H1 (cell line): ENCODE measurements at regions not wholly inside any gene's neighbourhood (a gene's known extent, or its start where the extent isn't known, plus 50 kb on each side); places are given as distances from the start of the nearest gene placed in this dataset.

Experiments
- EZH2 ChIP-seq: fragments of 200-600 bp; sonication (generic); IDR thresholded peaks from 2 replicates; pipeline ENCODE4 v1.7.1; 2012; ENCODE audit warnings: low read depth, mild to moderate bottlenecking, moderate library complexity, low read length, inconsistent platforms; ENCODE audit not compliant: severe bottlenecking
- SAP30 ChIP-seq: fragments of 300-600 bp; sonication (generic); IDR thresholded peaks from 2 replicates; pipeline ENCODE4 v1.7.1; 2012; ENCODE audit warnings: low read length, moderate library complexity, mild to moderate bottlenecking, inconsistent platforms; ENCODE audit not compliant: insufficient read depth, insufficient replicate concordance
- TF ChIP-seq, protein P1 (sequence below), 3 experiments: IDR thresholded peaks; 1 replicate in 2 of 3; 2 replicates in 1 of 3; pipeline versions ENCODE4 v1.5.1 to v1.6.1; 2011; ENCODE audit warnings: low read length in 3 of 3, mild to moderate bottlenecking in 3 of 3, inconsistent platforms in 2 of 3, low read depth in 1 of 3, moderate library complexity in 1 of 3; ENCODE audit not compliant: insufficient read depth in 1 of 3; ENCODE audit errors: control extremely low read depth in 1 of 3
- TF ChIP-seq, protein P2 (sequence below): fragments of 300-600 bp; sonication (generic); IDR thresholded peaks from 2 replicates; pipeline ENCODE4 v1.7.1; 2012; ENCODE audit warnings: low read length, moderate library complexity, mild to moderate bottlenecking, inconsistent platforms; ENCODE audit not compliant: insufficient replicate concordance

DNA sequence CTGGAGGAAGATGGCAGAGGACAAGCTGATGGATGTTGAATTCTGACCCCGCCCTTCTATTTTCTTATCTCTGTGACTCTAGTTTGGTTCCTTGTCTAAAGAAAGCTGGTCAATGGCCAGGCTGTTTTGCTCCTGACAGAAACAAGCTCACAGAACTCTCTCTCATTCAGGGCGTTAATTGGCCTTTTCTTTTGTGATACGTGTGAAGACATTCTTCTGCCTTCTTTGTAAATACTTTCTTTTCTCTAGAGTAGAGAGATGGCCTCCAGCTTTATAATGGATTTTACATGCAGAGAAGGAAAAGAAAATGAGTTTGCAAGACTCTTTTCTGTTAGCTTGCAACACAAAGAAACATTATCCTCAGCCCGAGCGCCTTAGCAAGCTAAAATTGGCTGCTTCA is 492.2 kb upstream of the CCDC196 start:
- TF ChIP-seq, protein P1, sequence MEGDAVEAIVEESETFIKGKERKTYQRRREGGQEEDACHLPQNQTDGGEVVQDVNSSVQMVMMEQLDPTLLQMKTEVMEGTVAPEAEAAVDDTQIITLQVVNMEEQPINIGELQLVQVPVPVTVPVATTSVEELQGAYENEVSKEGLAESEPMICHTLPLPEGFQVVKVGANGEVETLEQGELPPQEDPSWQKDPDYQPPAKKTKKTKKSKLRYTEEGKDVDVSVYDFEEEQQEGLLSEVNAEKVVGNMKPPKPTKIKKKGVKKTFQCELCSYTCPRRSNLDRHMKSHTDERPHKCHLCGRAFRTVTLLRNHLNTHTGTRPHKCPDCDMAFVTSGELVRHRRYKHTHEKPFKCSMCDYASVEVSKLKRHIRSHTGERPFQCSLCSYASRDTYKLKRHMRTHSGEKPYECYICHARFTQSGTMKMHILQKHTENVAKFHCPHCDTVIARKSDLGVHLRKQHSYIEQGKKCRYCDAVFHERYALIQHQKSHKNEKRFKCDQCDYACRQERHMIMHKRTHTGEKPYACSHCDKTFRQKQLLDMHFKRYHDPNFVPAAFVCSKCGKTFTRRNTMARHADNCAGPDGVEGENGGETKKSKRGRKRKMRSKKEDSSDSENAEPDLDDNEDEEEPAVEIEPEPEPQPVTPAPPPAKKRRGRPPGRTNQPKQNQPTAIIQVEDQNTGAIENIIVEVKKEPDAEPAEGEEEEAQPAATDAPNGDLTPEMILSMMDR (IDR thresholded peaks at IDR 0.05; ENCODE audit: control extremely low read depth in 1 of 3, insufficient read depth in 1 of 3, low read depth in 1 of 3, low read length in 3 of 3): no peak
- TF ChIP-seq, protein P2, sequence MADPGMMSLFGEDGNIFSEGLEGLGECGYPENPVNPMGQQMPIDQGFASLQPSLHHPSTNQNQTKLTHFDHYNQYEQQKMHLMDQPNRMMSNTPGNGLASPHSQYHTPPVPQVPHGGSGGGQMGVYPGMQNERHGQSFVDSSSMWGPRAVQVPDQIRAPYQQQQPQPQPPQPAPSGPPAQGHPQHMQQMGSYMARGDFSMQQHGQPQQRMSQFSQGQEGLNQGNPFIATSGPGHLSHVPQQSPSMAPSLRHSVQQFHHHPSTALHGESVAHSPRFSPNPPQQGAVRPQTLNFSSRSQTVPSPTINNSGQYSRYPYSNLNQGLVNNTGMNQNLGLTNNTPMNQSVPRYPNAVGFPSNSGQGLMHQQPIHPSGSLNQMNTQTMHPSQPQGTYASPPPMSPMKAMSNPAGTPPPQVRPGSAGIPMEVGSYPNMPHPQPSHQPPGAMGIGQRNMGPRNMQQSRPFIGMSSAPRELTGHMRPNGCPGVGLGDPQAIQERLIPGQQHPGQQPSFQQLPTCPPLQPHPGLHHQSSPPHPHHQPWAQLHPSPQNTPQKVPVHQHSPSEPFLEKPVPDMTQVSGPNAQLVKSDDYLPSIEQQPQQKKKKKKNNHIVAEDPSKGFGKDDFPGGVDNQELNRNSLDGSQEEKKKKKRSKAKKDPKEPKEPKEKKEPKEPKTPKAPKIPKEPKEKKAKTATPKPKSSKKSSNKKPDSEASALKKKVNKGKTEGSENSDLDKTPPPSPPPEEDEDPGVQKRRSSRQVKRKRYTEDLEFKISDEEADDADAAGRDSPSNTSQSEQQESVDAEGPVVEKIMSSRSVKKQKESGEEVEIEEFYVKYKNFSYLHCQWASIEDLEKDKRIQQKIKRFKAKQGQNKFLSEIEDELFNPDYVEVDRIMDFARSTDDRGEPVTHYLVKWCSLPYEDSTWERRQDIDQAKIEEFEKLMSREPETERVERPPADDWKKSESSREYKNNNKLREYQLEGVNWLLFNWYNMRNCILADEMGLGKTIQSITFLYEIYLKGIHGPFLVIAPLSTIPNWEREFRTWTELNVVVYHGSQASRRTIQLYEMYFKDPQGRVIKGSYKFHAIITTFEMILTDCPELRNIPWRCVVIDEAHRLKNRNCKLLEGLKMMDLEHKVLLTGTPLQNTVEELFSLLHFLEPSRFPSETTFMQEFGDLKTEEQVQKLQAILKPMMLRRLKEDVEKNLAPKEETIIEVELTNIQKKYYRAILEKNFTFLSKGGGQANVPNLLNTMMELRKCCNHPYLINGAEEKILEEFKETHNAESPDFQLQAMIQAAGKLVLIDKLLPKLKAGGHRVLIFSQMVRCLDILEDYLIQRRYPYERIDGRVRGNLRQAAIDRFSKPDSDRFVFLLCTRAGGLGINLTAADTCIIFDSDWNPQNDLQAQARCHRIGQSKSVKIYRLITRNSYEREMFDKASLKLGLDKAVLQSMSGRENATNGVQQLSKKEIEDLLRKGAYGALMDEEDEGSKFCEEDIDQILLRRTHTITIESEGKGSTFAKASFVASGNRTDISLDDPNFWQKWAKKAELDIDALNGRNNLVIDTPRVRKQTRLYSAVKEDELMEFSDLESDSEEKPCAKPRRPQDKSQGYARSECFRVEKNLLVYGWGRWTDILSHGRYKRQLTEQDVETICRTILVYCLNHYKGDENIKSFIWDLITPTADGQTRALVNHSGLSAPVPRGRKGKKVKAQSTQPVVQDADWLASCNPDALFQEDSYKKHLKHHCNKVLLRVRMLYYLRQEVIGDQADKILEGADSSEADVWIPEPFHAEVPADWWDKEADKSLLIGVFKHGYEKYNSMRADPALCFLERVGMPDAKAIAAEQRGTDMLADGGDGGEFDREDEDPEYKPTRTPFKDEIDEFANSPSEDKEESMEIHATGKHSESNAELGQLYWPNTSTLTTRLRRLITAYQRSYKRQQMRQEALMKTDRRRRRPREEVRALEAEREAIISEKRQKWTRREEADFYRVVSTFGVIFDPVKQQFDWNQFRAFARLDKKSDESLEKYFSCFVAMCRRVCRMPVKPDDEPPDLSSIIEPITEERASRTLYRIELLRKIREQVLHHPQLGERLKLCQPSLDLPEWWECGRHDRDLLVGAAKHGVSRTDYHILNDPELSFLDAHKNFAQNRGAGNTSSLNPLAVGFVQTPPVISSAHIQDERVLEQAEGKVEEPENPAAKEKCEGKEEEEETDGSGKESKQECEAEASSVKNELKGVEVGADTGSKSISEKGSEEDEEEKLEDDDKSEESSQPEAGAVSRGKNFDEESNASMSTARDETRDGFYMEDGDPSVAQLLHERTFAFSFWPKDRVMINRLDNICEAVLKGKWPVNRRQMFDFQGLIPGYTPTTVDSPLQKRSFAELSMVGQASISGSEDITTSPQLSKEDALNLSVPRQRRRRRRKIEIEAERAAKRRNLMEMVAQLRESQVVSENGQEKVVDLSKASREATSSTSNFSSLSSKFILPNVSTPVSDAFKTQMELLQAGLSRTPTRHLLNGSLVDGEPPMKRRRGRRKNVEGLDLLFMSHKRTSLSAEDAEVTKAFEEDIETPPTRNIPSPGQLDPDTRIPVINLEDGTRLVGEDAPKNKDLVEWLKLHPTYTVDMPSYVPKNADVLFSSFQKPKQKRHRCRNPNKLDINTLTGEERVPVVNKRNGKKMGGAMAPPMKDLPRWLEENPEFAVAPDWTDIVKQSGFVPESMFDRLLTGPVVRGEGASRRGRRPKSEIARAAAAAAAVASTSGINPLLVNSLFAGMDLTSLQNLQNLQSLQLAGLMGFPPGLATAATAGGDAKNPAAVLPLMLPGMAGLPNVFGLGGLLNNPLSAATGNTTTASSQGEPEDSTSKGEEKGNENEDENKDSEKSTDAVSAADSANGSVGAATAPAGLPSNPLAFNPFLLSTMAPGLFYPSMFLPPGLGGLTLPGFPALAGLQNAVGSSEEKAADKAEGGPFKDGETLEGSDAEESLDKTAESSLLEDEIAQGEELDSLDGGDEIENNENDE: no peak
- TF ChIP-seq SAP30 (no peak), EZH2 (no peak)
